Fibroblast of the aortic adventitia (primary cell): ENCODE measurements at regions not wholly inside any gene's neighbourhood (a gene's known extent, or its start where the extent isn't known, plus 50 kb on each side); places are given as distances from the start of the nearest gene placed in this dataset.

ENCODE experiments used
- DNase-seq: peaks from one replicate; pipeline ENCODE4 v3.0.0-alpha.2; 2010; ENCODE audit warnings: low read depth
- H3K4me3 ChIP-seq: 2 replicates; pipeline ENCODE4 v1.5.1; 2011; ENCODE audit warnings: low read depth, mild to moderate bottlenecking, control low read depth, low read length, moderate library complexity
- TF ChIP-seq, protein P1 (sequence below): IDR thresholded peaks from 2 replicates; pipeline ENCODE4 v1.5.1; 2011; ENCODE audit warnings: mild to moderate bottlenecking, low read length, control low read depth, inconsistent platforms; ENCODE audit not compliant: insufficient read depth

DNA sequence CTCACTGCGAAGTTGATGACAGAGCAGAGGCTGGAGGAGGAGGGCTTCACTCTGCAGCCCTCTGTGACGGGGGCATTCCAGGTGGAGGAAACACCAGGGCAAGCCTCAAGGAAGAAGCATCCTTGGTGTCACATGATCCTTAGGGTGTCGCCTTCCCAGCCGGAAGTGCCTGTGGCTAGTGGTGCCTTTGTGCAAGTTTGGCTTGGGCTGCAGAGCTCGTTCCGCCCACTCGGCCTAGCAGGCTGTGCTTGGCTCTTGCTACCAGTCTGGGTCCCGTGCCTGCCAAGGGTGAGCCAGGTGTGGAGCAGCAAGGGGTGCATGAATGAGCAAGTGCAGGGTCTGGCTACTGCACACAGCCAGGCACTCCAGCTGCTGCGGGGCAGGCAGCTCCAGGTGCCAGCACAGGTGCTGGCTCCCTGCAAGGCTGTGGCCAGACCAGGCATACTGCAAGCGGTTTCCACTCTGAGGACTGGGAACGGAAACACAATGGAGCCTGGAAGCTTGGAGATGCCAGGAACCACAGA is 325.3 kb upstream of the SMIM21 start:
- DNase-seq: no peak
- no peak overlapping the region for H3K4me3 ChIP-seq
- TF ChIP-seq, protein P1, sequence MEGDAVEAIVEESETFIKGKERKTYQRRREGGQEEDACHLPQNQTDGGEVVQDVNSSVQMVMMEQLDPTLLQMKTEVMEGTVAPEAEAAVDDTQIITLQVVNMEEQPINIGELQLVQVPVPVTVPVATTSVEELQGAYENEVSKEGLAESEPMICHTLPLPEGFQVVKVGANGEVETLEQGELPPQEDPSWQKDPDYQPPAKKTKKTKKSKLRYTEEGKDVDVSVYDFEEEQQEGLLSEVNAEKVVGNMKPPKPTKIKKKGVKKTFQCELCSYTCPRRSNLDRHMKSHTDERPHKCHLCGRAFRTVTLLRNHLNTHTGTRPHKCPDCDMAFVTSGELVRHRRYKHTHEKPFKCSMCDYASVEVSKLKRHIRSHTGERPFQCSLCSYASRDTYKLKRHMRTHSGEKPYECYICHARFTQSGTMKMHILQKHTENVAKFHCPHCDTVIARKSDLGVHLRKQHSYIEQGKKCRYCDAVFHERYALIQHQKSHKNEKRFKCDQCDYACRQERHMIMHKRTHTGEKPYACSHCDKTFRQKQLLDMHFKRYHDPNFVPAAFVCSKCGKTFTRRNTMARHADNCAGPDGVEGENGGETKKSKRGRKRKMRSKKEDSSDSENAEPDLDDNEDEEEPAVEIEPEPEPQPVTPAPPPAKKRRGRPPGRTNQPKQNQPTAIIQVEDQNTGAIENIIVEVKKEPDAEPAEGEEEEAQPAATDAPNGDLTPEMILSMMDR: no peak

DNA sequence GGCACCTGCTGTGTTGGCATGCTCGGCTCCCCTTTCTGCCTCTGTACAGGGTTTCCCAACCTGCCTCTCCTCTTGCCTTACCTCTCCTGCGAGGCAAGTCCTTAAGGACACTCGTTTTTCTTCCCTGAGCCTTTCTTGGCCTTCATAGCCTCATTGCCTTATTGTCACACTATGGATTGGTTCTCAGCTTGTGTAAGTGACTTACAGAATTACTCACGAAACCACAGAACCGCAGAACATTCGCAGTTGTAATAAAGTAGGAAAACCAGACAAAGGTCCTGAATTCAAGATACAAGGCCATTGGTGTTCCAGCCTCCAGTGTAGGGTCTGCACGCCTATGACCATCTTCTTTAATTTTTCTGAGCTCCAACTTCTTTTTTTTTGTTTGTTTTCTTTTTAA is 317.6 kb upstream of the SMIM21 start:
- H3K4me3 ChIP-seq: no peak overlapping the region
- DNase-seq: no peak
- TF ChIP-seq, protein P1: no peak

DNA sequence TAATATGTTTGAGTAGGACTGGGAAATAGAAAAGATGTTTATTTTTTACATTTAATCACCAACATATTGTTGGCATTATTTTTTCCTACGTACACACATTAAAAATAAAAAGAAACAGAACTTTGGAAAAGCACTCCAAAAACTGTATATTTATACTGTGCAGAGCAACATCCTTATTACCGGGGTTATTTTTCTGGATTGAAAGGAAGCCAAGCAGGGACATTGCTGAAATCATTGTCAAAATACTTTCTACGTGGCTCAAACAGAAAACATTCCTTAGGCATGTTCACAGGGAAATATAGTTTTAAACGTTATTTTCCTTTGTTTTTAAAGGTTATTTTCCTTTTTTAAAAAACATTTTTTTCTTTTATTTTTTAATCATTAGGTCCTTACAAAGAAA is 315.0 kb upstream of the SMIM21 start:
- TF ChIP-seq, protein P1: no peak
- DNase-seq: no peak
- no peak overlapping the region for H3K4me3 ChIP-seq

DNA sequence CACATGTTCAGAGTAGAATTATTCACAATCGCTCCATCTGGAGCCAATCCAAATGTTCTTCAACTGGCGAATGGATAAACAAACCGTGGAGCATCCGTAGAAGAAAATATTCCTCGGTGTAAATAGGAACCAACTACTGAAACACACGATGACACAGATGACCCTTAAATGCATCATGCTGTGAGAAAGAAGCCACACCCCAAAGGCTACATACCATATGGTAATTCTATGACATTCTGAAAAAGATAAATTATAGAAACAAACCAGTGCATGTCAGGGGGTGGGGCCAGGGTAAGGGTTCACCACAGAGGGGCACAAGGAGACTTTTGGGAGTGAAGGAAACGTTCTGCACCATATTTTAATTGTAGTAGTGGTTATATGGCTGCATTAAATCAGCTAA is 312.2 kb upstream of the SMIM21 start:
- no peak for DNase-seq
- TF ChIP-seq, protein P1: no peak
- no peak overlapping the region for H3K4me3 ChIP-seq

- TF ChIP-seq, protein P1: no peak
- no peak overlapping the region for H3K4me3 ChIP-seq
- no peak for DNase-seq
Observed at GRCh38 chr18:75735291-75735690, 307.8 kb upstream of the SMIM21 start.

- TF ChIP-seq, protein P1: no peak
- no peak overlapping the region for H3K4me3 ChIP-seq
- DNase-seq: no peak
Observed at GRCh38 chr18:75730249-75730648, 302.7 kb upstream of the SMIM21 start.

- TF ChIP-seq, protein P1: no peak
- no peak overlapping the region for H3K4me3 ChIP-seq
- no peak for DNase-seq
Observed at GRCh38 chr18:75728621-75729020, 301.1 kb upstream of the SMIM21 start.
